Right atrium auricular region (tissue), 2 donors: ENCODE measurements at regions not wholly inside any gene's neighbourhood (a gene's known extent, or its start where the extent isn't known, plus 50 kb on each side); places are given as distances from the start of the nearest gene placed in this dataset.

Experiments
- DNase-seq: peaks from one replicate; pipeline ENCODE4 v3.0.0-alpha.2; 2019; ENCODE audit warnings: low spot score
- H3K27ac ChIP-seq, 2 donors: fragments of 200-600 bp; sonication (generic); 1 replicate in 1 of 2; 2 replicates in 1 of 2; pipeline ENCODE4 v1.5.1; 2016 to 2019
- H3K27me3 ChIP-seq, 2 donors: fragments of 200-600 bp; sonication (generic); one replicate each; pipeline versions ENCODE4 v1.5.1 to v1.6.0; 2017 to 2019
- H3K36me3 ChIP-seq: fragments of 200-600 bp; sonication (generic); one replicate; pipeline ENCODE4 v1.5.1; 2016
- H3K4me1 ChIP-seq, 2 donors: fragments of 200-600 bp; sonication (generic); one replicate each; pipeline versions ENCODE4 v1.5.1 to v1.6.0; 2017 to 2019
- H3K4me3 ChIP-seq, 2 donors: fragments of 200-600 bp; sonication (generic); 1 replicate in 1 of 2; 2 replicates in 1 of 2; pipeline ENCODE4 v1.5.1; 2017 to 2019; ENCODE audit warnings: mild to moderate bottlenecking in 1 of 2, moderate library complexity in 1 of 2
- H3K9me3 ChIP-seq, 2 donors: fragments of 200-600 bp; sonication (generic); one replicate each; pipeline ENCODE4 v1.5.1; 2019
- CTCF ChIP-seq, 2 donors: fragments of 200-600 bp; sonication (generic); IDR thresholded peaks; one replicate each; pipeline ENCODE4 v1.5.1; 2019; ENCODE audit warnings: antibody characterized with exemption in 2 of 2

- Histone ChIP-seq H3K4me3 (no peak overlapping the region), H3K27ac (no peak overlapping the region), H3K4me1 (no peaks in the 10 kb centered on the region), H3K9me3 (peaks cover 0 to 5% of the 10 kb centered on the region in 2 donors), H3K36me3 (no peaks in the 10 kb centered on the region), H3K27me3 (no peaks in the 10 kb centered on the region)
- DNase-seq = no peak
- no peak for TF ChIP-seq CTCF (IDR thresholded peaks at IDR 0.05)
Observed at GRCh38 chr10:130764651-130765050, 546.9 kb downstream of the TCERG1L start.

- Histone ChIP-seq H3K36me3 (no peaks in the 10 kb centered on the region), H3K4me1 (no peaks in the 10 kb centered on the region), H3K4me3 (no peak overlapping the region), H3K27ac (no peak overlapping the region), H3K27me3 (no peaks in the 10 kb centered on the region), H3K9me3 (peaks cover 0 to 5% of the 10 kb centered on the region in 2 donors)
- DNase-seq = no peak
- TF ChIP-seq CTCF (IDR thresholded peaks at IDR 0.05) = no peak
Observed at GRCh38 chr10:130766071-130766470, 545.5 kb downstream of the TCERG1L start.

GRCh38 chr10:130767116-130767730 lies 544.3 kb downstream of the TCERG1L start:
- H3K36me3 ChIP-seq = no peaks in the 10 kb centered on the region
- no peak for DNase-seq
- H3K27me3 ChIP-seq = no peaks in the 10 kb centered on the region
- H3K9me3 ChIP-seq = peaks cover 0 to 5% of the 10 kb centered on the region in 2 donors
- no peak overlapping the region for H3K4me3 ChIP-seq
- no peak for TF ChIP-seq CTCF (IDR thresholded peaks at IDR 0.05)
- no peaks in the 10 kb centered on the region for H3K4me1 ChIP-seq
- no peak overlapping the region for H3K27ac ChIP-seq

DNA sequence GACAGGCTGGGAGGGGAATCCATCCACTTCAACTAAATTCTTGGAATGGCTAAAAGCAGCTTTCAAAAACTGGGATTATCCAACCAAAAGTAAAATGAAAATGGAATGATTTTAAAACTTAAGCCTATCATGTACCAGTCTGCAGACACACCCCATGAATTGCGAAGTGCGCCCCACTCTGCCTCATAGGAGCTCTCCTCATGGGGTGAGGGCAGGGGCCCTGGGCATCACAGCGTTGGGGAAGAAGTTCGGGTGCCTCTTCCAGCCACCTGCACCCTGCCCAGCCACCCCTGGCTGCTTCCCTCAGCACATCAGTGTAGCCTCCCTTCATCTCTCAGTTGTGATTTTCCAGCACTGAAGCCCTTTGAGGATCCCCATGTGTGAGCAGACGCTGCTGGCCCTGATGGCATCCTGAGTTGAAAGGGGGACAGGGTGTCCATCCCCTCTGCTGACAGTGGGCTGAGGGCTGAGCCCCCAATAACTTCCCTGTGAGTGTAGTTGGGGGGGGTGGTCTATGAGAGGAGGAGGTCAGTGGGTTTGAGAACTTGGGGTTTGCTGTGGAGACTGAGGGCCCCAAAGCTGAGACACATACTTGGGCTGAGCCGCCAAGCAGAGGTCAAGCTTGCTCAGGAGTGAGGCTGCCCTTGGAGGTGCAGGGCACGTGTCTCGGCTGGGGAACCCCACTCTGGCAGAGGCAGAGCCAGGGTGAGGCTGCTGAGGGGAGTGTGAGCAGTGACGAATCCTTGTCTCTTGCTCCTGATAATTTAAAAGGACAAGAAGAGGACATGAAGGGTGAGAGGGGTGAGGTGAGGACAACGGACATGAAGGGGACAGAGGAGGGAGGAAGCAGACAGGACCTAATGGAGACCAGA lies 542.1 kb downstream of the TCERG1L start:
- no peak for TF ChIP-seq CTCF (IDR thresholded peaks at IDR 0.05)
- Histone ChIP-seq H3K36me3 (no peaks in the 10 kb centered on the region), H3K4me1 (no peaks in the 10 kb centered on the region), H3K4me3 (no peak overlapping the region), H3K9me3 (peaks cover 0 to 5% of the 10 kb centered on the region in 2 donors), H3K27ac (no peak overlapping the region), H3K27me3 (no peaks in the 10 kb centered on the region)
- DNase-seq = no peak

- H3K36me3 ChIP-seq = no peaks in the 10 kb centered on the region
- no peaks in the 10 kb centered on the region for H3K4me1 ChIP-seq
- no peak for DNase-seq
- H3K27me3 ChIP-seq = no peaks in the 10 kb centered on the region
- no peak for TF ChIP-seq CTCF (IDR thresholded peaks at IDR 0.05)
- H3K4me3 ChIP-seq = no peak overlapping the region
- H3K27ac ChIP-seq = no peak overlapping the region
- H3K9me3 ChIP-seq = peaks cover 0 to 5% of the 10 kb centered on the region in 2 donors
Observed at GRCh38 chr10:130770018-130770630, 541.4 kb downstream of the TCERG1L start.
